HEK293T (cell line): ENCODE measurements at regions not wholly inside any gene's neighbourhood (a gene's known extent, or its start where the extent isn't known, plus 50 kb on each side); places are given as distances from the start of the nearest gene placed in this dataset.
"Not testable (repeated sequence)": the region's sequence is repeated elsewhere in the genome, so short reads cannot be mapped to it uniquely, and the experiment has no call there.

Experiments
- CTCF ChIA-PET: fragments of 350-600 bp; formaldehyde crosslinking; extraction: SDS; loops from one replicate; lab custom pipeline; 2021; ENCODE audit warnings: antibody characterized with exemption, inconsistent platforms; lab: Yijun Ruan, JAX
- POLR2A ChIA-PET: fragments of 350-600 bp; formaldehyde crosslinking; extraction: SDS; loops from one replicate; lab custom pipeline; 2020; ENCODE audit warnings: antibody characterized with exemption, inconsistent platforms; lab: Yijun Ruan, JAX
- DNase-seq: peaks from one replicate; pipeline ENCODE4 v3.0.0; 2012; ENCODE audit warnings: mixed read lengths; ENCODE audit errors: extremely low spot score

DNA sequence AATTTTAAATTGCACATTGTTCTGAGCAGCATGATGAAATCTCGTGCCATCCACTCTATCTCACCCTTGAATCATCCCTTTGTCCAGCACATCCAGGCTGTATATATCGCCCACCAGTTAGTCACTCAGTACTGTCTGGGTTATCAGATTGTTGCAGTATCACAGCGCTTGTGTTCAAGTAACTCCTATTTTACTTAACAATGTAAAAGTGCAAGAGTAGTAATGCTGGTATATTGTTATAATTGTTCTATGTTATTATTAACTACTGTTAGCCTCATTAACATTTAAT lies 82.8 kb upstream of the NBPF26 start:
- DNase-seq, CTCF ChIA-PET: not testable (repeated sequence)

DNA sequence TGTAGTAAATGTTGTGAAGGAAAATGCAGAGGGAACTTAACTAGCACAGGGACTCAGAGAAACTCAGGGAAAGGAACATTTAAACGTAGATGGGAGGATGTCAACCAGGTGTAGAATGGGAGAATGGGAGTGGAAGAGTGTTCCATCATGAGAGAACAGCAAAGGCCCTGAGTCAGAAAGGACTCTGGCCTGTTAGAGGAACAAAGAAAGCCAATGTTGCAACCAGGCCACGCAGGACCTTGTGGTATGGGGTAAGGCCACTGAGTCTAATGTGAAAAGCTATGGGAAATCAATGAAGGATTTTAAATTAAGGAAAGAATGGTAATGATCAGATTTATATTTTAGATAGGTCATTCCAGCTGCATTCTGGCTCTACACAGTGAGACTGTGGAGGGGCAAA lies 76.6 kb upstream of the NBPF26 start:
- DNase-seq, POLR2A ChIA-PET, CTCF ChIA-PET: not testable (repeated sequence)

More for the DNA sequence above, 82.8 kb upstream of the NBPF26 start:
- POLR2A ChIA-PET, result not testable (repeated sequence)

DNA sequence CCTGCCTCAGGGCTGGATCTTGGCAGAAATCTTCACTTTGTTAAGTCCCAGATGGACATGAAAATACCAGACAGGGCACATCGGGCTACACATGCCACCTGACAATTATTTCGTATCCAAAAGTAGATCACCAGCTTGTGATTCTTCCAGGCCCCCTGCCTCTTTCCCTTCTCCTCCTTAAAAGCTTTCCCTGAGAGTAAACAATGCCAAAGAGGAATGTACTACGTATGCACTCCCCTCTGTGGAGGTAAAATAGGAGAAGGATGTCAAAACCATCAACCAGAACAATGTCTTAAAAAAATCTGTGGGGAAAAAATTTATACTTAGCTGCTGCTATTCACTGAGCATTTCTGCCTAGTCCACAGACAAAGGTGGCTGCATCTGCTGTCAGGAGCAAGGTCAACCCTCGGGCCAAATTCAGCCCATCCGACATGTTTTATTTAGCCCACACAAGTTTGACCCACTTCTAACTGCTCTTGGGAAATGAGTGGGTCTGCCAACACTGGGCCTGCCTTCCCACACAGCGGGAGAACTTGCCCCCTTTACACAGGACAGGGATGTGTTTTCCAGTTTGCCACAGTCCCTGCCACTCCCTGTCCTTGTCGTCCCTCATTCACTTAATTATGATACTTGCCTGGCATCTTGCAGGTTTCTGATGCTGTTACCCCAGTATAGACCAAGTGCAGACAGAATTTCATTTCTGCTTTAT lies 74.7 kb upstream of the NBPF26 start:
- CTCF ChIA-PET, DNase-seq, POLR2A ChIA-PET: not testable (repeated sequence)

DNA sequence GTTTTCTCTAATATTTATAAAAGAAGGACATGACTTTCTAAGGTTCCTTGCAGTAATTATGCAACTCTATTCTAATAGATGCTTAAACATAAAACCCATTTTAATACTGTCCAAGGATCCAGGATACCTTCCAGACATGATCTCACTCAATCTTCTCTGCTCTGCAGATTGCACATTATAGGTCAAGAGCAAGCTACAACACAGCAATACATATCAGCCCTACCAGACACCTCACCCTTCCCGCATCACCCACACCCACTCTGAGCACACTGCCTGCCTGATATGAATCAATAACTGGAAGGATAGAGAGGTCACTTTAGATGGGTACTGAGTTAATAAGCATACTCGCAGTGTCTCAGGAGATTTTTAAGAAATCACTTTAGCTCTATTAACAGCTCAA lies 74.0 kb upstream of the NBPF26 start:
- CTCF ChIA-PET, DNase-seq, POLR2A ChIA-PET: not testable (repeated sequence)

DNA sequence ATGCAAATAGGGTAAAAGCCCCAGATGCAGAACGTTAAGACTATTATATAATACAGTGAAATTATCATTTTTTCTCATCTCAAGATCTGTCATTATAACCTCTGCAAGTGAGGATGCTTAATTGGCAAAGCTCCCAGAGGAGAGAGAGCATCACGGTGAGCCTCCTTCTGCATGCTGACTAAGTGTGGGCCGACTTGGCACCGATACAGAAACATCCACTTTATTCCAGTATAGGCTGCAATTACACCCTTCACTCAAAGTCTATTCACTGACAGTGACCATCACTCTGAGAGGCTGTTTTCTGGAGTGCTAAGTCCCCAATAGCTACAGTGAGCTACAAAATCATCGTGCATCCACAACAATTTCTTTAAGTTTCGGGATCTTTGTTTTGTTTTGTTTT lies 69.6 kb upstream of the NBPF26 start:
- POLR2A ChIA-PET, DNase-seq, CTCF ChIA-PET: not testable (repeated sequence)

DNA sequence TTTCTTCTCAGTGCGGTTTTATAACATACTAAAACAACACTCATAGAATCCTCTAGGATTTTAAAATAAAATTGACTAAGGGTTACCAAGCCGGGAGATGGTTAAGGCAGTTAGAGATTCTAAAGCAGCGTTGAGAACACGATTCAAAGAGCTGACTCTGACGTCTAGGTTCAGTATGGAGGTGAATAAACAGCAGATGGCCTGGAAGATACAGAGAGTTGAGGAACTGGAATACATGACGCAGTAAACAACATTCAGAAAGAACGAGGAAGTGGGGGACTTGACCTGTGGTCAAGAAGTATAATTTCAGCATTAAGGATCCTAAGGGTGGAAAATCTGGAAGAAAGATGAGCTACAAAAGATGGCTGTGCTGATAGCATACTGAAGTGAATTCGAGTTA lies 68.4 kb upstream of the NBPF26 start:
- CTCF ChIA-PET, result not testable (repeated sequence)

DNA sequence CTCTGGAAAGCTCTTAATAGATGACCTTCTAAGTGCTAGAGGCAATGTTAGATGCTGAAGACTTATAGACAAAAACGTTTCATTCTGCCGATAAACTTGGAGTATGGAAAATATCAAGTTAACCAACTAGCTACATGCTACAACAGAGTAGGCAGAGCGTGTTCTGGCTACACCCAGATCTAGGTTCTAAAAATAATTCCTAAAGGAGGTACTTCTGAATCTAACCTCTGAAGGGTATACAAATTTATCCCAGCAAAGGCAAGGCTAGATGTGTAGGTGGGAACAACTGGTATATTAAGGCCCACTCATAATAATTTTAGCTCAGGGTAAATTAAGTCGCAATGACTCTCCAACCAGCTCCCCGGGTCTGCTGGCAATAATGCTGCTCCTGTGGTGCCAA lies 67.6 kb upstream of the NBPF26 start:
- CTCF ChIA-PET, POLR2A ChIA-PET, DNase-seq: not testable (repeated sequence)

More for the DNA sequence above, 68.4 kb upstream of the NBPF26 start:
- DNase-seq, POLR2A ChIA-PET: not testable (repeated sequence)

DNA sequence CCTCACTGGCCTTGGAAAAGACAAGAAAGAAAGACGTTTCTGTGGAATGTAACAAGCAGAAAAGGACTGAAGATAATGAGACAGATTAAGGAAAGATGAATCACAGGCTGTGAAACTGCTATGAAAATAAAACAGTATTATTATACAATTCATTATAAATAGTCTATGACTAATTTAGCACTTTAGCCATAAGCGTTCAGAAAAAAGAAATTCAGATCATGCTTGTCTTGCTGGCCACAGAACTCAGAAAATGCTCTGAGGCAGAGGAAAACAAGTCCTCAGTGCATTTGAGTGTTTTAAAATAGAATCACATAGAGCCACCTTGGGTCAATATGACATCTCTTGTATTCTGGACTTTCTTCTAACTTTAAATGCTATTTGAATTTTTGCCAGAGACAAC lies 65.9 kb upstream of the NBPF26 start:
- CTCF ChIA-PET, POLR2A ChIA-PET, DNase-seq: not testable (repeated sequence)

DNA sequence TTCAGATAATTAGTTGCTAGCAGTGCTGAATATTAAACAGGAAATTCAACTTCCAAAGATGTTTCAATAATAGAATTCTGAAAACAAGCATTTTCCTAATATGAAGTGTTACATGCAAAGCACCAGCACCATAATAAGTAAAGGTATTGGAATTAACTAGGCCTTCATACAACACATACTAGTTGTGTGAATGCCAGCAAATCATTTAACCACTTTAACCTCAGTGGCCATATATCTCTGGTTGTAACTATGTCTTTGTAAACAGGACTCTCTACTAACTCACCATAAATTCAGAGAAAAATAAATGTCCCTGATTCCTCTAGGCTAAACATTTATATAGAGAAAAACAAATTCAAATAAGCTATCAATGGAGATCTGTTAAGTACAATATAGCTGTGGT lies 65.1 kb upstream of the NBPF26 start:
- DNase-seq, CTCF ChIA-PET, POLR2A ChIA-PET: not testable (repeated sequence)

DNA sequence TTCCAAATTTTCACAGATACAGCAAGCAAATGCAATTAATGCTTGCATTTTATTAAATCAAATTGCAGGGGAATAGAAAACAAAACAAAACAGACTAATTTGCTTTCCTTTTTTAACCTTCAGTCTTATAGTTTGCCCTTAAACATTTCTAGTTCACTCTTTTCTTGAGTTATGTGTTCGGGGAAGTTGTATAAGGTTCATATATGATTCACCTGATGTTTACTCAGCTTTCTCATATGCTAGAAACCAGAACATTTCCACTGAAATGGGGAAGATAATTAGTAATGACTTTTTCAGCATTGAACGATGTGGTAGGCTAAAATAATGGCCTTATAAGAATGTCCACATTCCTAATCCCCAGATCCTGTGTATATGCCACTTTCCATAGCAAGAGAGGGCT lies 64.6 kb upstream of the NBPF26 start:
- DNase-seq, CTCF ChIA-PET, POLR2A ChIA-PET: not testable (repeated sequence)

DNA sequence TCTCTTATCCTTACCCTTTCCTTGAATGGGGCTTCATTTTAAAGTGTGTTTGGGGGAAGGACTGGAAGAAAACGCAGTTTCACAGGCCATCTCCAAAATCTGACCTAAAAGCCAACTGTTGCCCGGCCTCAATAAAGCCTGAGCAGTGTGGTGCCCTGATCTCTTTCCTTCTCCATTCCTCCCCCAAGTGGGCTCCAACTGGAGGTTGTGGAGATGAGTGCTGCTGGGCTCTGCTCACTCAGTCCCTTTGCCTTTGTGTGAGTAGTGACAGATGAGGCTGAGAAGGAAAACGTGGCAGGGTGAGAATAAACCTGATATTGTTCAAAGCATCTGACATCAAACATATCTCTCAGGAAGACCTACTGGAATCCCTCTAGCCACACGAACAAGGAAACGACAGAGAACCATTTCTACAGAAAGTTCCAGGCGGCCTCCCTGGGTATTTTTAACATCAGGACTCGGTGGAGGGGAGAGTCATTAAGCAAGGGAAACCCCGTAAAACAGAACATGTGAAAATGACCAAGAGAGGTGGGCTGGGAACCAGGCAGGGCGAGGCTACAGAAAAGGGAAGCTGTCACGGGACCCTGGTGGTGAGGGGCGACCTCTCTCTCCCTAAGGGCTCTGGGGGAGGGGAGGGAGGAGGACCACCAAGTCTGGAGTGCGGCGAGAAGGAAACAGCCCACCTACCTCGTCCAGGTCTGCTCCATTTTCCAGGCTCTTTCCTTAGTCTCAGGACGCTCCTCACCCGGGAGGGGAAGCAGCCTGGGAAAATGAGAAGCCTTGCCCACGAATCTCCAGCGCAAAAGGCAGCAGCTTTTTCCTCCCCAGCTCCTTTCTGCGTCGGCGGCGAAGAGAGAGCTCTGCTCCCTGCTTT lies 59.1 kb upstream of the NBPF26 start:
- CTCF ChIA-PET, POLR2A ChIA-PET, DNase-seq: not testable (repeated sequence)

DNA sequence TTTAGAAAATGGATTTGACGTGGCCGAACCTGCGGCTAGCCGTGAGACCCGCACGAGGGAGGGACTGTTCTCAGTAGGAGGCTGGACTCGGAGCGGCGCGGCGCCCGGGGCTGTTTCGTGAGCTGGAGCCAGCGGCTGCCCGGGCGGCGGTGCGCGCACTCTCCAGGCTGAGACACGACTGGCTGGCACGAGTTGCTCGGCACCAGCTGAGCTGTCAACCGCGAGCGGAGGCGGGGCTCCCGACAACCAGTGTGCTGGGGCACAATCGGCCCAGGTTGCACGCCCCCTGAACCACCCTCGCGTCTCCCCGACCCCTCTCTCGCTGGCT lies 58.5 kb upstream of the NBPF26 start:
- CTCF ChIA-PET, DNase-seq, POLR2A ChIA-PET: not testable (repeated sequence)

DNA sequence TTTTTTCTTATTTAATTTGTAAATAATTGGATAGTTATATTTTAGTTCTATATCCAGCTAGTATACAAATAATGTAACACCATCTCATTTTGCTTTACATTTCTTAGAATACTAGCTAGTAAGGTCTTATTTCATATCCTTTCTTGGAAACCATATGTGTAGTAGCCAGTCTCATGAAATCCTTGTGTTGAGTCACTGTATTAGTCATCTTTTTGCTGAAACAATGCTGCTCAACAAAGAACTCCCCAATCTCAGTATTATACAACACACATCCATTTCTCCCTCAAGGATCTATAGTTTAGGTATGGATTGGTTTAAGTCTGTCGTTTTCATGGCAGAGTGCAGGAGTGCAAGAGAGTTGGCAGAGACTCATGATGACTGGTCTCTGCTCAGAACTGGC lies 55.6 kb upstream of the NBPF26 start:
- DNase-seq, CTCF ChIA-PET, POLR2A ChIA-PET: not testable (repeated sequence)
